ENCODE measurements at regions not wholly inside any gene's neighbourhood (a gene's known extent, or its start where the extent isn't known, plus 50 kb on each side); places are given as distances from the start of the nearest gene placed in this dataset.

- TF ChIP-seq GATA2 (IDR thresholded peaks at IDR 0.05; ENCODE audit: low read depth, low read length) (no peak), GATA3 (IDR thresholded peaks at IDR 0.05; ENCODE audit: low read depth, low read length) (no peak)
Observed at GRCh38 chr15:26126070-26126469, 262.9 kb upstream of the ATP10A start.

All from SH-SY5Y (cell line).